SK-N-SH (cell line): ENCODE measurements at regions not wholly inside any gene's neighbourhood (a gene's known extent, or its start where the extent isn't known, plus 50 kb on each side); places are given as distances from the start of the nearest gene placed in this dataset.

Experiments used
- CTCF ChIA-PET: fragments of 300-600, 350-600 bp; formaldehyde crosslinking; extraction: SDS; loops from one replicate; lab custom pipeline; 2021; lab: Yijun Ruan, JAX
- POLR2A ChIA-PET: fragments of 350-600 bp; sonication (Branson Sonifier 250); formaldehyde crosslinking; extraction: SDS; loops from one replicate; lab custom pipeline; 2020; ENCODE audit warnings: antibody characterized with exemption, inconsistent platforms; lab: Yijun Ruan, JAX
- DNase-seq: peaks from one replicate; pipeline ENCODE4 v3.0.0; 2012
- H2AFZ ChIP-seq: fragments of 200-600 bp; sonication (generic); 2 replicates; pipeline ENCODE4 v1.8.1; 2016; ENCODE audit warnings: antibody characterized with exemption, mild to moderate bottlenecking, low read depth
- H3F3A ChIP-seq: fragments of 200-600 bp; sonication (generic); replicated peaks from 2 replicates; pipeline ENCODE3; 2016; ENCODE audit warnings: antibody characterized with exemption, mild to moderate bottlenecking; ENCODE audit not compliant: insufficient read depth
- H3K27ac ChIP-seq, 2 experiments: fragments of 200-500 bp in 1 of 2; fragments of 200-600 bp in 1 of 2; sonication (Bioruptor generic) in 1 of 2; sonication (generic), shearing (Covaris generic) in 1 of 2; 2 replicates each; pipeline versions ENCODE4 v1.5.1 to v1.6.1; 2014 to 2016; ENCODE audit warnings: low read depth in 2 of 2, inconsistent platforms in 1 of 2, low read length in 1 of 2, mild to moderate bottlenecking in 1 of 2, mixed read lengths in 1 of 2
- H3K27me3 ChIP-seq: fragments of 200-600 bp; sonication (generic), shearing (Covaris generic); 2 replicates; pipeline ENCODE4 v1.6.1; 2016; ENCODE audit warnings: mixed run types; ENCODE audit not compliant: insufficient read depth
- H3K36me3 ChIP-seq, 2 experiments: fragments of 200-500 bp in 1 of 2; fragments of 200-600 bp in 1 of 2; sonication (Bioruptor generic) in 1 of 2; sonication (generic) in 1 of 2; replicated peaks in 1 of 2; 2 replicates each; pipeline versions ENCODE3 to v1.5.1; 2014 to 2016; ENCODE audit warnings: low read length in 1 of 2, mild to moderate bottlenecking in 1 of 2; ENCODE audit not compliant: insufficient read depth in 2 of 2, control insufficient read depth in 1 of 2
- H3K4me1 ChIP-seq, 2 experiments: fragments of 200-500 bp in 1 of 2; fragments of 200-600 bp in 1 of 2; sonication (Bioruptor generic) in 1 of 2; sonication (generic), shearing (Covaris generic) in 1 of 2; 2 replicates each; pipeline versions ENCODE4 v1.5.1 to v1.6.1; 2014 to 2016; ENCODE audit warnings: low read depth in 1 of 2, low read length in 1 of 2, mixed run types in 1 of 2; ENCODE audit not compliant: insufficient read depth in 2 of 2, control insufficient read depth in 1 of 2
- H3K4me2 ChIP-seq: fragments of 200-600 bp; sonication (generic), shearing (Covaris generic); 2 replicates; pipeline ENCODE4 v1.6.1; 2017; ENCODE audit warnings: mixed run types
- H3K4me3 ChIP-seq, 2 experiments: fragments of 200-500 bp in 1 of 2; fragments of 200-600 bp in 1 of 2; sonication (Bioruptor generic) in 1 of 2; sonication (generic), shearing (Covaris generic) in 1 of 2; 2 replicates each; pipeline versions ENCODE4 v1.5.1 to v1.8.1; 2014 to 2016; ENCODE audit warnings: low read depth in 2 of 2, inconsistent platforms in 1 of 2, low read length in 1 of 2, mild to moderate bottlenecking in 1 of 2, mixed read lengths in 1 of 2, moderate library complexity in 1 of 2
- H3K79me2 ChIP-seq: fragments of 200-600 bp; sonication (generic); 2 replicates; pipeline ENCODE4 v1.8.1; 2017; ENCODE audit warnings: mild to moderate bottlenecking; ENCODE audit not compliant: insufficient read depth
- H3K9ac ChIP-seq: fragments of 200-600 bp; sonication (generic); 2 replicates; pipeline ENCODE4 v1.6.1; 2017; ENCODE audit warnings: mixed run types
- H3K9me2 ChIP-seq: fragments of 200-600 bp; sonication (generic); 2 replicates; pipeline ENCODE4 v1.6.1; 2017; ENCODE audit warnings: mixed run types
- H3K9me3 ChIP-seq: fragments of 200-600 bp; sonication (generic); 2 replicates; pipeline ENCODE4 v1.6.1; 2017; ENCODE audit warnings: mixed run types, mild to moderate bottlenecking, moderate library complexity
- H4K20me1 ChIP-seq: fragments of 200-600 bp; sonication (generic); 2 replicates; pipeline ENCODE4 v1.6.1; 2017; ENCODE audit warnings: mild to moderate bottlenecking, mixed run types; ENCODE audit not compliant: insufficient read depth
- CHD2 ChIP-seq: fragments of 150-350 bp; IDR thresholded peaks from 2 replicates; pipeline ENCODE4 v1.6.1; 2018; ENCODE audit warnings: low read length; ENCODE audit not compliant: partially characterized antibody
- CTCF ChIP-seq: fragments of 200-600 bp; sonication (generic); IDR thresholded peaks from 2 replicates; pipeline ENCODE4 v1.6.1; 2017; ENCODE audit warnings: antibody characterized with exemption, mild to moderate bottlenecking, moderate library complexity
- FOXJ3 ChIP-seq: sonication (generic); formaldehyde crosslinking; IDR thresholded peaks from 2 replicates; pipeline ENCODE4 v1.5.1; 2020; ENCODE audit warnings: mild to moderate bottlenecking, missing genetic modification reagents
- FOXM1 ChIP-seq: IDR thresholded peaks from 2 replicates; pipeline ENCODE4 v1.4.0; 2012; ENCODE audit warnings: low read depth, mild to moderate bottlenecking
- GABPA ChIP-seq: IDR thresholded peaks from 2 replicates; pipeline ENCODE4 v1.4.0; 2012; ENCODE audit warnings: low read depth, mild to moderate bottlenecking
- GATA2 ChIP-seq: sonication (generic); formaldehyde crosslinking; IDR thresholded peaks from 2 replicates; pipeline ENCODE4 v1.5.0; 2020; ENCODE audit warnings: mild to moderate bottlenecking, missing genetic modification reagents
- MEF2A ChIP-seq: IDR thresholded peaks from 2 replicates; pipeline ENCODE4 v1.4.0; 2012; ENCODE audit warnings: low read depth, borderline replicate concordance
- MXI1 ChIP-seq: IDR thresholded peaks from 2 replicates; pipeline ENCODE4 v1.6.1; 2012; ENCODE audit warnings: mild to moderate bottlenecking, low read depth, low read length, improper control_type of control experiment
- NFIC ChIP-seq: IDR thresholded peaks from 2 replicates; pipeline ENCODE4 v1.4.0; 2012; ENCODE audit warnings: borderline replicate concordance
- POLR2AphosphoS5 ChIP-seq: IDR thresholded peaks from 2 replicates; pipeline ENCODE4 v1.6.1; 2012; ENCODE audit warnings: low read depth, low read length
- RAD21 ChIP-seq: IDR thresholded peaks from 2 replicates; pipeline ENCODE4 v1.6.1; 2012; ENCODE audit warnings: mild to moderate bottlenecking, low read length
- RCOR1 ChIP-seq: fragments of 150-350 bp; IDR thresholded peaks from 2 replicates; pipeline ENCODE4 v1.6.1; 2017; ENCODE audit warnings: antibody characterized with exemption, low read length
- REST ChIP-seq: IDR thresholded peaks from 2 replicates; pipeline ENCODE4 v1.6.1; 2012; ENCODE audit warnings: mild to moderate bottlenecking, low read depth, low read length, moderate library complexity
- RFX5 ChIP-seq: IDR thresholded peaks from 2 replicates; pipeline ENCODE4 v1.6.1; 2012; ENCODE audit warnings: mild to moderate bottlenecking, improper control_type of control experiment, low read length
- TCF12 ChIP-seq: IDR thresholded peaks from 2 replicates; pipeline ENCODE4 v1.4.0; 2012
- YY1 ChIP-seq: IDR thresholded peaks from 2 replicates; pipeline ENCODE4 v1.4.0; 2012; ENCODE audit warnings: low read depth, mild to moderate bottlenecking
- ZBTB33 ChIP-seq: IDR thresholded peaks from 2 replicates; pipeline ENCODE4 v1.4.0; 2012; ENCODE audit warnings: low read depth, borderline replicate concordance
- WGBS: methylation state at CpG from one replicate; pipeline ENCODE4 v1.1.6; 2017; ENCODE audit warnings: low lambda C conversion rate; 5-methylcytosine and 5-hydroxymethylcytosine counted together

GRCh38 chr6:82083646-82084045, 163.9 kb downstream of the IBTK start:
- WGBS, result 97% methylated on average over 1 of the region's 1 CpG
- TF ChIP-seq MEF2A, result no peak
- no peak for TF ChIP-seq RFX5
- no peak for TF ChIP-seq NFIC
- no peak for TF ChIP-seq CHD2
- TF ChIP-seq FOXM1, result no peak
- no peak for TF ChIP-seq RCOR1
- TF ChIP-seq POLR2AphosphoS5, result no peak
- TF ChIP-seq FOXJ3 (CRISPR knock-in tag), result no peak
- TF ChIP-seq MXI1, result no peak
- no peak for TF ChIP-seq REST
- TF ChIP-seq GATA2, result no peak
- TF ChIP-seq YY1, result no peak
- no peak for TF ChIP-seq TCF12
- TF ChIP-seq GABPA, result no peak
- TF ChIP-seq CTCF, result no peak
- TF ChIP-seq ZBTB33, result no peak
- TF ChIP-seq RAD21, result no peak
- POLR2A ChIA-PET, result no interaction called here
- Histone ChIP-seq H3K79me2 (no peaks in the 10 kb centered on the region), H3K9ac (no peak overlapping the region), H3K4me3 (no peak overlapping the region), H3K9me3 (no peaks in the 10 kb centered on the region), H3F3A (peaks cover 4% of the 10 kb centered on the region), H3K4me2 (no peak overlapping the region), H3K4me1 (peaks cover 0 to 25% of the 10 kb centered on the region in 2 experiments; a peak in 1 of 4 replicates), H3K27ac (peak overlapping the region in 1 of 2 experiments; percentile 14; a peak in 1 of 4 replicates), H3K36me3 (no peaks in the 10 kb centered on the region), H3K9me2 (no peaks in the 10 kb centered on the region), H2AFZ (no peak overlapping the region), H3K27me3 (no peaks in the 10 kb centered on the region), H4K20me1 (no peaks in the 10 kb centered on the region)
- CTCF ChIA-PET, result no interaction called here
- no peak for DNase-seq
